WTC11 (cell line): ENCODE measurements at regions not wholly inside any gene's neighbourhood (a gene's known extent, or its start where the extent isn't known, plus 50 kb on each side); places are given as distances from the start of the nearest gene placed in this dataset.

Source experiments
- CBFB ChIP-seq: sonication (generic); formaldehyde crosslinking; IDR thresholded peaks from 2 replicates; pipeline ENCODE4 v1.8.1; 2022; ENCODE audit warnings: mild to moderate bottlenecking, low read depth, missing genetic modification reagents
- TEAD1 ChIP-seq: sonication (generic); formaldehyde crosslinking; IDR thresholded peaks from 2 replicates; pipeline ENCODE4 v1.8.0; 2022; ENCODE audit warnings: mild to moderate bottlenecking, missing genetic modification reagents
- TF ChIP-seq, protein P1 (sequence below): fragments of 200-600 bp; IDR thresholded peaks from 2 replicates; pipeline ENCODE4 v1.8.0; 2022; ENCODE audit warnings: antibody characterized with exemption
- TF ChIP-seq, protein P2 (sequence below): sonication (generic); formaldehyde crosslinking; IDR thresholded peaks from 2 replicates; pipeline ENCODE4 v1.8.0; 2022; ENCODE audit warnings: missing genetic modification reagents
- TF ChIP-seq, protein P3 (sequence below): sonication (generic); formaldehyde crosslinking; IDR thresholded peaks from 2 replicates; pipeline ENCODE4 v1.8.1; 2022; ENCODE audit warnings: low read depth, mild to moderate bottlenecking, moderate library complexity, missing genetic modification reagents, borderline replicate concordance
- TF ChIP-seq, protein P4 (sequence below): sonication (generic); formaldehyde crosslinking; IDR thresholded peaks from 2 replicates; pipeline ENCODE4 v1.8.1; 2023; ENCODE audit warnings: mild to moderate bottlenecking, missing genetic modification reagents

DNA sequence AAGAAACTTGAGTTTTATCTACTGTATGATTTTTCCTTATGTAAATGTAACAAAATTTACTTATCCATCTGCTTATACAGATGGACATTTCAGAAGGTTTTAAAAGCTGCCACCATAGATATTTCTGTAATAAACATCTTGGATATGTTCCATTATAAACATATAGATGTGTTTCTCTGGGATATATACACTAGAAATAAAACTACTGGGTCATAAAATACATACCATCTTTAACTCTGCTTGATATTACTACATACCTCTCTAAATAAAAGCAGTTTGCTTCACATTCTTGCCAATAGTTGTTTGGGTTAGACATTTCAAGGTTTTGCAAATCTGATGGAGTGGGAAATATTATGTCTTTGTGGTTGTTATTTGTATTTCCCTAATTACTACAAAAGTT lies 220.6 kb downstream of the FBXO8 start:
- TF ChIP-seq, protein P1, sequence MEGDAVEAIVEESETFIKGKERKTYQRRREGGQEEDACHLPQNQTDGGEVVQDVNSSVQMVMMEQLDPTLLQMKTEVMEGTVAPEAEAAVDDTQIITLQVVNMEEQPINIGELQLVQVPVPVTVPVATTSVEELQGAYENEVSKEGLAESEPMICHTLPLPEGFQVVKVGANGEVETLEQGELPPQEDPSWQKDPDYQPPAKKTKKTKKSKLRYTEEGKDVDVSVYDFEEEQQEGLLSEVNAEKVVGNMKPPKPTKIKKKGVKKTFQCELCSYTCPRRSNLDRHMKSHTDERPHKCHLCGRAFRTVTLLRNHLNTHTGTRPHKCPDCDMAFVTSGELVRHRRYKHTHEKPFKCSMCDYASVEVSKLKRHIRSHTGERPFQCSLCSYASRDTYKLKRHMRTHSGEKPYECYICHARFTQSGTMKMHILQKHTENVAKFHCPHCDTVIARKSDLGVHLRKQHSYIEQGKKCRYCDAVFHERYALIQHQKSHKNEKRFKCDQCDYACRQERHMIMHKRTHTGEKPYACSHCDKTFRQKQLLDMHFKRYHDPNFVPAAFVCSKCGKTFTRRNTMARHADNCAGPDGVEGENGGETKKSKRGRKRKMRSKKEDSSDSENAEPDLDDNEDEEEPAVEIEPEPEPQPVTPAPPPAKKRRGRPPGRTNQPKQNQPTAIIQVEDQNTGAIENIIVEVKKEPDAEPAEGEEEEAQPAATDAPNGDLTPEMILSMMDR, result no peak
- TF ChIP-seq CBFB (no peak), TEAD1 (CRISPR knock-in tag) (no peak)
- TF ChIP-seq, protein P2, sequence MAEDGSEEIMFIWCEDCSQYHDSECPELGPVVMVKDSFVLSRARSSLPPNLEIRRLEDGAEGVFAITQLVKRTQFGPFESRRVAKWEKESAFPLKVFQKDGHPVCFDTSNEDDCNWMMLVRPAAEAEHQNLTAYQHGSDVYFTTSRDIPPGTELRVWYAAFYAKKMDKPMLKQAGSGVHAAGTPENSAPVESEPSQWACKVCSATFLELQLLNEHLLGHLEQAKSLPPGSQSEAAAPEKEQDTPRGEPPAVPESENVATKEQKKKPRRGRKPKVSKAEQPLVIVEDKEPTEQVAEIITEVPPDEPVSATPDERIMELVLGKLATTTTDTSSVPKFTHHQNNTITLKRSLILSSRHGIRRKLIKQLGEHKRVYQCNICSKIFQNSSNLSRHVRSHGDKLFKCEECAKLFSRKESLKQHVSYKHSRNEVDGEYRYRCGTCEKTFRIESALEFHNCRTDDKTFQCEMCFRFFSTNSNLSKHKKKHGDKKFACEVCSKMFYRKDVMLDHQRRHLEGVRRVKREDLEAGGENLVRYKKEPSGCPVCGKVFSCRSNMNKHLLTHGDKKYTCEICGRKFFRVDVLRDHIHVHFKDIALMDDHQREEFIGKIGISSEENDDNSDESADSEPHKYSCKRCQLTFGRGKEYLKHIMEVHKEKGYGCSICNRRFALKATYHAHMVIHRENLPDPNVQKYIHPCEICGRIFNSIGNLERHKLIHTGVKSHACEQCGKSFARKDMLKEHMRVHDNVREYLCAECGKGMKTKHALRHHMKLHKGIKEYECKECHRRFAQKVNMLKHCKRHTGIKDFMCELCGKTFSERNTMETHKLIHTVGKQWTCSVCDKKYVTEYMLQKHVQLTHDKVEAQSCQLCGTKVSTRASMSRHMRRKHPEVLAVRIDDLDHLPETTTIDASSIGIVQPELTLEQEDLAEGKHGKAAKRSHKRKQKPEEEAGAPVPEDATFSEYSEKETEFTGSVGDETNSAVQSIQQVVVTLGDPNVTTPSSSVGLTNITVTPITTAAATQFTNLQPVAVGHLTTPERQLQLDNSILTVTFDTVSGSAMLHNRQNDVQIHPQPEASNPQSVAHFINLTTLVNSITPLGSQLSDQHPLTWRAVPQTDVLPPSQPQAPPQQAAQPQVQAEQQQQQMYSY, result no peak
- TF ChIP-seq, protein P3, sequence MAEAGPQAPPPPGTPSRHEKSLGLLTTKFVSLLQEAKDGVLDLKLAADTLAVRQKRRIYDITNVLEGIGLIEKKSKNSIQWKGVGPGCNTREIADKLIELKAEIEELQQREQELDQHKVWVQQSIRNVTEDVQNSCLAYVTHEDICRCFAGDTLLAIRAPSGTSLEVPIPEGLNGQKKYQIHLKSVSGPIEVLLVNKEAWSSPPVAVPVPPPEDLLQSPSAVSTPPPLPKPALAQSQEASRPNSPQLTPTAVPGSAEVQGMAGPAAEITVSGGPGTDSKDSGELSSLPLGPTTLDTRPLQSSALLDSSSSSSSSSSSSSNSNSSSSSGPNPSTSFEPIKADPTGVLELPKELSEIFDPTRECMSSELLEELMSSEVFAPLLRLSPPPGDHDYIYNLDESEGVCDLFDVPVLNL (CRISPR knock-in tag), result no peak
- TF ChIP-seq, protein P4, sequence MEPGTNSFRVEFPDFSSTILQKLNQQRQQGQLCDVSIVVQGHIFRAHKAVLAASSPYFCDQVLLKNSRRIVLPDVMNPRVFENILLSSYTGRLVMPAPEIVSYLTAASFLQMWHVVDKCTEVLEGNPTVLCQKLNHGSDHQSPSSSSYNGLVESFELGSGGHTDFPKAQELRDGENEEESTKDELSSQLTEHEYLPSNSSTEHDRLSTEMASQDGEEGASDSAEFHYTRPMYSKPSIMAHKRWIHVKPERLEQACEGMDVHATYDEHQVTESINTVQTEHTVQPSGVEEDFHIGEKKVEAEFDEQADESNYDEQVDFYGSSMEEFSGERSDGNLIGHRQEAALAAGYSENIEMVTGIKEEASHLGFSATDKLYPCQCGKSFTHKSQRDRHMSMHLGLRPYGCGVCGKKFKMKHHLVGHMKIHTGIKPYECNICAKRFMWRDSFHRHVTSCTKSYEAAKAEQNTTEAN (CRISPR knock-in tag), result no peak
